ENCODE measurements at regions not wholly inside any gene's neighbourhood (a gene's known extent, or its start where the extent isn't known, plus 50 kb on each side); places are given as distances from the start of the nearest gene placed in this dataset.

DNA sequence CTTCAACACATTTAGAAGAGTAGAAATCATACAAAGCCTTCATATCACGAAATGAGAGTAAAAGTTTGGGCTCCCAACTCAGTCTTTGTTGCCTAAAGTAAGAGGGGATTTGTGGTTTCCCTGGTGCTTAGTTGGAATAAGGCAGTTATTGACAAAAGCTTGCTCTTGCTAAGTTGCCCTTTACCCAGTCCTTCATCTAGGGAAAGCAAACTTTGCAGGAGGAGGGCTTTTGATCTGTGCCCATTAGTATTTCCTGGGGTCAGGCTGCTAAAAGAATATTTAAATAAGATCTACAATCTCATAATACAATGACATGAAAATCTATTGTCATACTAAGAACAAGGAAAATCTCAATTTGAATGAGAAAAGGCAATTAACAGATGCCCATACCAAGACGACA, 84.1 kb upstream of the ACO1 start:
- Histone ChIP-seq H3K27me3 (ENCODE audit: control insufficient read depth, insufficient read depth, low read length) (no peaks in the 10 kb centered on the region), H3K36me3 (replicated peaks; ENCODE audit: control insufficient read depth, insufficient read depth, low read length) (no peaks in the 10 kb centered on the region), H3K4me3 (ENCODE audit: insufficient read depth, low read depth, low read length) (no peak overlapping the region)
- DNase-seq: no peak

DNA sequence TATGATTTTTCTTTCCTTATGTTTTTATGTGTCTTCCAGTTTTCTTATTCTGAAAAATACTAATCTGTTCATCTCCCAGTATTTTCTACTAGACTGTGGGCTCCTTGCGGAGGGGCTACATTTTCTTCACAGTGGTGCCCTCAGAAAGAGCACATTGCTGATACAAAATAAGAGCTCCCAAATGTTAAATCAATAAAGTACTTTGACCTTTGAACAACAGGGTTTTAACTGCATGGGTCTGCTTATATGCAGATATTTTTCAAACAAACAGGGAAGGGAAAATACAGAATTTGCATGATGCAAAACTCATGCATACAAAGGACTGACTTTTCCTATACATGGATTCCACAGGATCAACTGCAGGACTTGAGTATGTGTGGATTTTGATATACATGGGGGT, 79.9 kb upstream of the ACO1 start:
- Histone ChIP-seq H3K4me3 (ENCODE audit: insufficient read depth, low read depth, low read length) (no peak overlapping the region), H3K36me3 (replicated peaks; ENCODE audit: control insufficient read depth, insufficient read depth, low read length) (no peaks in the 10 kb centered on the region)
- no peak for DNase-seq

DNA sequence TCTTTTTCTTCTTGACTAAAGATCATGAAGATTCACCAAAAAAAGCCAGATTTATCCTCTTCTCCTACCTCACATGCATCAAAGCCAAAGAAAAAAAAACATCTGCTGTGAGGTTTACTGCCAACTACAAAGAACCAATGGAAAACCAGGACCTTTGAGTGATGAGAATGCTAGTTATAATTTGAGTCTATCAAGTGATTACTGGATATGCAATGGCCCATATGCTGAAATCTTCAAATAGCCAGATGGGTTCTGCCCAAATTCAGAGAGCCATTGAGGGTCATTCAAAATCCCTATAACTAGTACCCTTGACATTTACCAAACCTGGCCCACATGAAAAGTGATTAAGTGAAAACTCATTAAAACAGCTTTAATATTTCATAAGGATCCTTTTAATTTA, 78.4 kb upstream of the ACO1 start:
- no peak for DNase-seq
- Histone ChIP-seq H3K27me3 (ENCODE audit: control insufficient read depth, insufficient read depth, low read length) (no peaks in the 10 kb centered on the region), H3K36me3 (replicated peaks; ENCODE audit: control insufficient read depth, insufficient read depth, low read length) (no peaks in the 10 kb centered on the region), H3K4me3 (ENCODE audit: insufficient read depth, low read depth, low read length) (no peak overlapping the region)

More for the DNA sequence above, 79.9 kb upstream of the ACO1 start:
- H3K27me3 ChIP-seq (ENCODE audit: control insufficient read depth, insufficient read depth, low read length): no peaks in the 10 kb centered on the region

DNA sequence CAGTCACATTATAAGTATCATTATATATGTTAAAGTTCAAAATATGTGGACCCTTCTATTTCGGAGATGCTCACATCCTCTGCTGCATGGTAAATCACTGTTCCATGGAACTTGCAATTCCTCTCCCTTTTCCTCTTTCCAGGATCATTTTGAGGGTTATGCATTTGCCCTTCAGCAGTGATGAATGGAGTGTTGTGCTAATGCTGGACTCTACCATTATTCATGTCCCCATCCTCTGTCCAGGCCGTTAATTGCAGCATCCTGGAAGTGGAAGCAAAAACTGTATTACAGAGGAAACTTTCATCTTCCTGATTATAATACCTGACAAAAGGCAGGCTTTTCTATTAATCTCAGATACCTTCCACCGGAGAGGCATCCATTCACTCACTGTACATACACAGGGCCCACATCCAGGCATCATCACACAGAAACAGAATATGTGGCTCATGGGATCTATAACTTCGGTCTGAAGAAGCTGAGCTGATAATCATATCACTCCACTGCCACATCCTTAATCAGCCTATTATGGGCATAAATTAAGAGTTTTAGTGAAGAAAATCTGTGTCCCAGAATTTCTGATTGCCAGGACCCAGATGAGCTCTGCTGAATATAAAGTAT, 65.0 kb upstream of the ACO1 start:
- Histone ChIP-seq H3K36me3 (replicated peaks; ENCODE audit: control insufficient read depth, insufficient read depth, low read length) (no peaks in the 10 kb centered on the region), H3K27me3 (ENCODE audit: control insufficient read depth, insufficient read depth, low read length) (no peaks in the 10 kb centered on the region), H3K4me3 (ENCODE audit: insufficient read depth, low read depth, low read length) (no peak overlapping the region)
- no peak for DNase-seq

DNA sequence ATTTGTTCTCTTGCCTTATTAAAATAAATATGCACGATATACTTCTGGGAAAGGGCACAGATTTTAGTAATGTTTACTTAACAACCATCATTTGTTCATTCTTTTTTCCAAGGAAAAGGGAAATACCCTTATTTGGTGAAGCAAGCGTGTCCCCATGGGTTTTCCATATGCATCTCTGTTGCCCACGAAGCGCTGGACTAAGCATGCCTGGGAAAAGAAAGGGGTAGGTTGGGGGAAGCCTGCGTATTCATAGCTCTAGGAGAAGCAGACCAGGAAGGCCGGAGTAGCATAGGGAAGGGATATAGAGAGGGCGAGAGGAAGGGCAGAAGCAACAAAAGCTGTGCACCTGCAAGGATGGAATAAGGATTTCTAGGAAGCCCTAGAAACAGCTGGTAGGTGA, 61.8 kb upstream of the ACO1 start:
- no peak overlapping the region for H3K4me3 ChIP-seq (ENCODE audit: insufficient read depth, low read depth, low read length)
- no peaks in the 10 kb centered on the region for H3K27me3 ChIP-seq (ENCODE audit: control insufficient read depth, insufficient read depth, low read length)
- H3K36me3 ChIP-seq (replicated peaks; ENCODE audit: control insufficient read depth, insufficient read depth, low read length): no peaks in the 10 kb centered on the region
- DNase-seq: no peak

DNA sequence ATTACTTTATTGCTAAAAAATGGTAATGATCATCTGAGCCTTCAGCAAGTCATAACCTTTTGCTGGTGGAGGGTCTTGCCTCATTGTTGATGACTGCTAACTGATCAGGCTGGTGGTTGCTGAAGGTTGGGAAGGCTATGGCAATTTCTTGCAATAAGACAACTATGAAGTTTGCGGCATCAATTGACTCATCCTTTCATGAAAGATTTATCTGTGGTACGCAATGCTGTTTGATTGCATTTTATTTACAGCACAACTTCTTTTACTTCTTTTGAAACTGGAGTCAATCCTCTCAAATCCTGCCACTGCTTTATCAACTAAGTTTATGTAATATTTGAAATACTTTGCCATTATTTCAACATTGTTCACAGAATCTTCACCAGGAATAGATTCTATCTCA, 58.3 kb upstream of the ACO1 start:
- Histone ChIP-seq H3K36me3 (replicated peaks; ENCODE audit: control insufficient read depth, insufficient read depth, low read length) (no peaks in the 10 kb centered on the region), H3K27me3 (ENCODE audit: control insufficient read depth, insufficient read depth, low read length) (no peaks in the 10 kb centered on the region)
- DNase-seq: no peak

DNA sequence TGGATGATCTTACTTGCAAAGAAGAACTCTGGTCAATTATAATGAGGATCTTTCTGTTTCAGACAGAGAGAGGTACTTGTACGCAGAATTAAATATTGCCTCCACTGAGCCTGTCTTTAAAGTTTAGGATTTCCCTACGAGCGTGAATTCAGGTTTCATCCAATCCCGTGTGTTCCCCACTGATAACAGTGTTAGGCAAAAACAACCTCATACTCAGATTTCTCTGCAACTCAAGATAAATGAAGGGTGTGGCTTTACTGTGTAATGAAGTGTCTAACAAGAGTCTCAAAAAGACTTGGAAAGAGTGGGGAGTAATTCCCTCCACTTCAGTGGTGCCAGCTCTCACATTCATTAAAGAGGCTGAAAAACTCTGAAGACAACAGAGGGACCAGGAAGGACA, 53.2 kb upstream of the ACO1 start:
- DNase-seq: no peak
- Histone ChIP-seq H3K27me3 (ENCODE audit: control insufficient read depth, insufficient read depth, low read length) (no peaks in the 10 kb centered on the region), H3K36me3 (replicated peaks; ENCODE audit: control insufficient read depth, insufficient read depth, low read length) (no peaks in the 10 kb centered on the region)

More for the DNA sequence above, 58.3 kb upstream of the ACO1 start:
- H3K4me3 ChIP-seq (ENCODE audit: insufficient read depth, low read depth, low read length): no peak overlapping the region

DNA sequence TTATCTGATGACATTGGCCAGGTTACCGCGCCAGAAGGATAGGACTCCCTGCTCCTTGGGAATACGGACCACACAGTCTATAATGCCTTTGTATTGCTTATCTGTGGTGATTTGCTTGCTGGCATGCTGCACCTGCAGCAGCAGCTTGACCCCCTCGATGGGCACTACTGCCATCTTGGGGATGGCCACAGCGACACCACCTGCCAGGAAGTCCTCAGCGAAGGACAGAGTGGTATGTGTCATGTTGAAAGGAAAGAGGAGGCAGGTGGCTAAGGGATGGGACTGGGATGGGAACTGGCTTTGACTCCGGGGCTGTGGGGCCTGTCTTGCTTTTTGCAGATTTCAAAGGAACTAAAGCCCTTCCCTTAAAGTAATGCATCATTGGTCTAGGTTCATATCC, 50.3 kb upstream of the ACO1 start:
- H3K27me3 ChIP-seq (ENCODE audit: control insufficient read depth, insufficient read depth, low read length): no peaks in the 10 kb centered on the region
- no peak for DNase-seq

More for the DNA sequence above, 53.2 kb upstream of the ACO1 start:
- H3K4me3 ChIP-seq (ENCODE audit: insufficient read depth, low read depth, low read length): no peak overlapping the region

More for the DNA sequence above, 50.3 kb upstream of the ACO1 start:
- Histone ChIP-seq H3K36me3 (replicated peaks; ENCODE audit: control insufficient read depth, insufficient read depth, low read length) (no peaks in the 10 kb centered on the region), H3K4me3 (ENCODE audit: insufficient read depth, low read depth, low read length) (no peak overlapping the region)
